ENCODE measurements at regions not wholly inside any gene's neighbourhood (a gene's known extent, or its start where the extent isn't known, plus 50 kb on each side); places are given as distances from the start of the nearest gene placed in this dataset.
A peak's percentile ranks its signal among the peaks of the same experiment; 100 is the strongest.
"Not testable (repeated sequence)": the region's sequence is repeated elsewhere in the genome, so short reads cannot be mapped to it uniquely, and the experiment has no call there.

- DNase-seq: no peak
These were observed 151.7 kb upstream of the ADCY2 start for GRCh38 chr5:7244208-7244607.

- no peak for DNase-seq
These were observed 150.8 kb upstream of the ADCY2 start for GRCh38 chr5:7245121-7245651.

- DNase-seq: no peak
These were observed 149.7 kb upstream of the ADCY2 start for GRCh38 chr5:7246287-7246686.

- no peak for DNase-seq
These were observed 145.9 kb upstream of the ADCY2 start for GRCh38 chr5:7250004-7250403.

- DNase-seq: peak; percentile 26 to 39
These were observed 145.3 kb upstream of the ADCY2 start for GRCh38 chr5:7250611-7251010.

GRCh38 chr5:7251132-7251531 is 144.8 kb upstream of the ADCY2 start:
- peak; percentile 46 to 49 for DNase-seq

GRCh38 chr5:7261049-7261448 is 134.9 kb upstream of the ADCY2 start:
- DNase-seq: peak; percentile 24 to 66

- no peak for DNase-seq
These were observed 134.0 kb upstream of the ADCY2 start for GRCh38 chr5:7261900-7262299.

GRCh38 chr5:7263398-7264015 is 132.4 kb upstream of the ADCY2 start:
- DNase-seq: not testable (repeated sequence)

- DNase-seq: not testable (repeated sequence)
These were observed 130.2 kb upstream of the ADCY2 start for GRCh38 chr5:7265776-7266175.

GRCh38 chr5:7268722-7269121 is 127.2 kb upstream of the ADCY2 start:
- DNase-seq: not testable (repeated sequence)

- no peak for DNase-seq
These were observed 126.2 kb upstream of the ADCY2 start for GRCh38 chr5:7269591-7270274.

- DNase-seq: no peak
These were observed 124.4 kb upstream of the ADCY2 start for GRCh38 chr5:7271435-7272084.

- no peak for DNase-seq
These were observed 123.5 kb upstream of the ADCY2 start for GRCh38 chr5:7272408-7272965.

- no peak for DNase-seq
These were observed 121.7 kb upstream of the ADCY2 start for GRCh38 chr5:7274203-7274602.

- not testable (repeated sequence) for DNase-seq
These were observed 106.3 kb upstream of the ADCY2 start for GRCh38 chr5:7289634-7290033.

GRCh38 chr5:7297821-7298220 is 98.1 kb upstream of the ADCY2 start:
- DNase-seq: not testable (repeated sequence)

- DNase-seq: not testable (repeated sequence)
These were observed 96.2 kb upstream of the ADCY2 start for GRCh38 chr5:7299731-7300130.

- DNase-seq: not testable (repeated sequence)
These were observed 90.8 kb upstream of the ADCY2 start for GRCh38 chr5:7305000-7305674.

- not testable (repeated sequence) for DNase-seq
These were observed 89.4 kb upstream of the ADCY2 start for GRCh38 chr5:7306556-7306955.

GRCh38 chr5:7307709-7308108 is 88.2 kb upstream of the ADCY2 start:
- not testable (repeated sequence) for DNase-seq

GRCh38 chr5:7309715-7310114 is 86.2 kb upstream of the ADCY2 start:
- DNase-seq: not testable (repeated sequence)

- not testable (repeated sequence) for DNase-seq
These were observed 85.3 kb upstream of the ADCY2 start for GRCh38 chr5:7310656-7311055.
